ENCODE measurements at regions not wholly inside any gene's neighbourhood (a gene's known extent, or its start where the extent isn't known, plus 50 kb on each side); places are given as distances from the start of the nearest gene placed in this dataset.

DNA sequence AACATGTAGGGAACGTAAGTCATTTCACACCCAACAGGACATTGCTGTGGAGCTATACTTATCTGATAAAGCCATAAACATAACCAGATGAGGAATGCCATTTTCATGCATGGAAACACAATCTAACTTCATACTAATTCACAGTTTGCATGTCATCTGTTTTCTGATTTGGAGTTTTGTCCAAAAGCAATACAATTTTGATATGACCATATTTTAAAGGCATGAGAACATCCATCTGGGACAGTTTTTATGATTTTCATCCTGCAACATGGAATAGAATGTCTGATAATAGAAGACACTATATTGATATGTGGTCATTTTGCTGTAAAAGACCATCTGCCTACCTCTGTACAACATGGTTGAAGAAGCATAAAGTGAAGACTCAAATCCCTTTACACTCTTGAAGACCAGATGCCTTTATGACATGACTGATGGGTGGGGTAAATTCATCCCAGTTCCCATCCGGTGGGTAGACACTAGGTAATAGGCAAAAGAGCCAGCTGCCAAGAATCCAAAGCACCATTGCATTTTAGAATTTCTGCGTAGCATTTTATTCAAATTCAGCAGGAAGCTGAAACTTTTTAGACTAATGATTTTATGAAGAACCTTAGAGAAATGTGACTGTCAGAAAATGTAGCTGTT lies 309.8 kb downstream of the LMO7 start:
- TF ChIP-seq, protein P1, sequence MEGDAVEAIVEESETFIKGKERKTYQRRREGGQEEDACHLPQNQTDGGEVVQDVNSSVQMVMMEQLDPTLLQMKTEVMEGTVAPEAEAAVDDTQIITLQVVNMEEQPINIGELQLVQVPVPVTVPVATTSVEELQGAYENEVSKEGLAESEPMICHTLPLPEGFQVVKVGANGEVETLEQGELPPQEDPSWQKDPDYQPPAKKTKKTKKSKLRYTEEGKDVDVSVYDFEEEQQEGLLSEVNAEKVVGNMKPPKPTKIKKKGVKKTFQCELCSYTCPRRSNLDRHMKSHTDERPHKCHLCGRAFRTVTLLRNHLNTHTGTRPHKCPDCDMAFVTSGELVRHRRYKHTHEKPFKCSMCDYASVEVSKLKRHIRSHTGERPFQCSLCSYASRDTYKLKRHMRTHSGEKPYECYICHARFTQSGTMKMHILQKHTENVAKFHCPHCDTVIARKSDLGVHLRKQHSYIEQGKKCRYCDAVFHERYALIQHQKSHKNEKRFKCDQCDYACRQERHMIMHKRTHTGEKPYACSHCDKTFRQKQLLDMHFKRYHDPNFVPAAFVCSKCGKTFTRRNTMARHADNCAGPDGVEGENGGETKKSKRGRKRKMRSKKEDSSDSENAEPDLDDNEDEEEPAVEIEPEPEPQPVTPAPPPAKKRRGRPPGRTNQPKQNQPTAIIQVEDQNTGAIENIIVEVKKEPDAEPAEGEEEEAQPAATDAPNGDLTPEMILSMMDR (conservative IDR thresholded peaks at IDR 0.05), result no peak
- TF ChIP-seq EZH2 (IDR thresholded peaks at IDR 0.05; ENCODE audit: low read depth), result no peak
